ENCODE measurements at regions not wholly inside any gene's neighbourhood (a gene's known extent, or its start where the extent isn't known, plus 50 kb on each side); places are given as distances from the start of the nearest gene placed in this dataset.

DNA sequence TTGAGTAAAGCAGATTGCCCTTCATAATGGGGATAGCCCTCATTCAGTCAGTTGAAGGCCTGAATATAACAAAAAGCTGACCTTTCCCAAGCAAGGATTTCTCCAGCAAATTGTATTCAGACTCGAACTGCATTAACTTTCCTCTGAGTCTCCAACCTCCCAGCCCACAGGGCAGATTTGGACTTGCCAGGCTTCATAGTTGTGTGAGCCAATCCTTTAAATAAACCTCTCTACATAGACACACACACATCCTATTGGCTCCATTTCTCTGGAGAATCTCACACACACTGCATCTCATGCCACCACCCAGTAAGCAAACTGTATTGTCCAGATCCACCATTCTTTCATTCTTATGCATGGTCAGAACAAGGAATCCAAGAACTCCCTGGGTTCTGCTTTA, 225.1 kb downstream of the MPDZ start:
- Histone ChIP-seq H3K27me3 (ENCODE audit: insufficient read depth, low read depth, low read length) (no peaks in the 10 kb centered on the region), H2AFZ (ENCODE audit: low read depth, low read length) (no peak overlapping the region), H3K79me2 (replicated peaks; ENCODE audit: insufficient read depth, low read length) (no peaks in the 10 kb centered on the region), H3K9ac (ENCODE audit: low read length) (no peak overlapping the region), H3K4me2 (ENCODE audit: low read length) (no peak overlapping the region), H3F3A (ENCODE audit: insufficient read depth, low read length, poor library complexity, severe bottlenecking) (no peaks in the 10 kb centered on the region), H4K20me1 (ENCODE audit: insufficient read depth) (no peaks in the 10 kb centered on the region), H3K27ac (ENCODE audit: low read length) (no peak overlapping the region), H3K4me3 (ENCODE audit: low read length) (no peak overlapping the region), H3K9me3 (ENCODE audit: low read length) (no peaks in the 10 kb centered on the region), H3K36me3 (ENCODE audit: insufficient read depth, low read length) (no peaks in the 10 kb centered on the region), H3K9me2 (ENCODE audit: insufficient read depth, low read length) (no peaks in the 10 kb centered on the region)
- TF ChIP-seq, protein P1, sequence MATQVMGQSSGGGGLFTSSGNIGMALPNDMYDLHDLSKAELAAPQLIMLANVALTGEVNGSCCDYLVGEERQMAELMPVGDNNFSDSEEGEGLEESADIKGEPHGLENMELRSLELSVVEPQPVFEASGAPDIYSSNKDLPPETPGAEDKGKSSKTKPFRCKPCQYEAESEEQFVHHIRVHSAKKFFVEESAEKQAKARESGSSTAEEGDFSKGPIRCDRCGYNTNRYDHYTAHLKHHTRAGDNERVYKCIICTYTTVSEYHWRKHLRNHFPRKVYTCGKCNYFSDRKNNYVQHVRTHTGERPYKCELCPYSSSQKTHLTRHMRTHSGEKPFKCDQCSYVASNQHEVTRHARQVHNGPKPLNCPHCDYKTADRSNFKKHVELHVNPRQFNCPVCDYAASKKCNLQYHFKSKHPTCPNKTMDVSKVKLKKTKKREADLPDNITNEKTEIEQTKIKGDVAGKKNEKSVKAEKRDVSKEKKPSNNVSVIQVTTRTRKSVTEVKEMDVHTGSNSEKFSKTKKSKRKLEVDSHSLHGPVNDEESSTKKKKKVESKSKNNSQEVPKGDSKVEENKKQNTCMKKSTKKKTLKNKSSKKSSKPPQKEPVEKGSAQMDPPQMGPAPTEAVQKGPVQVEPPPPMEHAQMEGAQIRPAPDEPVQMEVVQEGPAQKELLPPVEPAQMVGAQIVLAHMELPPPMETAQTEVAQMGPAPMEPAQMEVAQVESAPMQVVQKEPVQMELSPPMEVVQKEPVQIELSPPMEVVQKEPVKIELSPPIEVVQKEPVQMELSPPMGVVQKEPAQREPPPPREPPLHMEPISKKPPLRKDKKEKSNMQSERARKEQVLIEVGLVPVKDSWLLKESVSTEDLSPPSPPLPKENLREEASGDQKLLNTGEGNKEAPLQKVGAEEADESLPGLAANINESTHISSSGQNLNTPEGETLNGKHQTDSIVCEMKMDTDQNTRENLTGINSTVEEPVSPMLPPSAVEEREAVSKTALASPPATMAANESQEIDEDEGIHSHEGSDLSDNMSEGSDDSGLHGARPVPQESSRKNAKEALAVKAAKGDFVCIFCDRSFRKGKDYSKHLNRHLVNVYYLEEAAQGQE (IDR thresholded peaks at IDR 0.05; ENCODE audit: borderline replicate concordance) = no peak
- TF ChIP-seq SMC3 (conservative IDR thresholded peaks at IDR 0.05; ENCODE audit: poor library complexity) (no peak), EZH2 (IDR thresholded peaks at IDR 0.05; ENCODE audit: borderline replicate concordance, insufficient read depth, low read length, poor library complexity, severe bottlenecking) (no peak), EP300 (conservative IDR thresholded peaks at IDR 0.05; ENCODE audit: poor library complexity, severe bottlenecking) (no peak), CTCF (IDR thresholded peaks at IDR 0.05; ENCODE audit: poor library complexity, severe bottlenecking) (no peak), RAD21 (conservative IDR thresholded peaks at IDR 0.05) (no peak), TAF1 (IDR thresholded peaks at IDR 0.05; ENCODE audit: low read depth) (no peak), POLR2AphosphoS5 (IDR thresholded peaks at IDR 0.05) (no peak), MXI1 (conservative IDR thresholded peaks at IDR 0.05; ENCODE audit: poor library complexity, severe bottlenecking) (no peak)

Small RNAs in the stretch of these regions (small RNA-seq; reads per million reads assigned to genes)
- gene RF00019 = 0 to 1.2 (median 0) reads per million in 3 experiments

Data from neural cell (in vitro differentiated cells).